GM12865 (cell line): ENCODE measurements at regions not wholly inside any gene's neighbourhood (a gene's known extent, or its start where the extent isn't known, plus 50 kb on each side); places are given as distances from the start of the nearest gene placed in this dataset.
A peak's percentile ranks its signal among the peaks of the same experiment; 100 is the strongest.

Source experiments
- DNase-seq: peaks from one replicate; pipeline ENCODE4 v3.0.0; 2010; ENCODE audit warnings: low read depth
- H3K4me3 ChIP-seq: 2 replicates; pipeline ENCODE4 v1.5.1; 2011; ENCODE audit warnings: mild to moderate bottlenecking, low read depth, low read length, control low read depth
- TF ChIP-seq, protein P1 (sequence below): IDR thresholded peaks from 2 replicates; pipeline ENCODE4 v1.5.1; 2011; ENCODE audit warnings: low read length, control low read depth, low read depth, inconsistent platforms; ENCODE audit not compliant: insufficient read depth; ENCODE audit errors: missing control alignments

DNA sequence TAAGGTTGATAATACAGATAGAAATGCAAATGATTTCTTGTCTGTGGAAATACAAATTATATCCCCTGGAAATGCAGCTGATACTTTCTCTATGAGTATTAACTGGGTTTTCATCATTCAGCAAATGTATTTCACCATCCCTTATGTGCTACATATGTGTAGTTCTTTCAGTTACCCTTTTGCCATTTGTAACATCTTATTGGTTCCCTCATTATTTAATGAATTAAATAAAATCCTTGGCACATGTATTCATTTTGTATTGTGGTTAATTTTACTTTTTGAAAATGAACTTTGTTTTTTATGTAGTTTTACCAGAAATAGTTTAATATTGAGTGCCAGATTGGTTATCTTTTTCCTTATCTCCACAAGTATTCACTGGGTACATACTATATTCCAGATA is 89.9 kb upstream of the DEPDC1 start:
- no peak overlapping the region for H3K4me3 ChIP-seq
- TF ChIP-seq, protein P1, sequence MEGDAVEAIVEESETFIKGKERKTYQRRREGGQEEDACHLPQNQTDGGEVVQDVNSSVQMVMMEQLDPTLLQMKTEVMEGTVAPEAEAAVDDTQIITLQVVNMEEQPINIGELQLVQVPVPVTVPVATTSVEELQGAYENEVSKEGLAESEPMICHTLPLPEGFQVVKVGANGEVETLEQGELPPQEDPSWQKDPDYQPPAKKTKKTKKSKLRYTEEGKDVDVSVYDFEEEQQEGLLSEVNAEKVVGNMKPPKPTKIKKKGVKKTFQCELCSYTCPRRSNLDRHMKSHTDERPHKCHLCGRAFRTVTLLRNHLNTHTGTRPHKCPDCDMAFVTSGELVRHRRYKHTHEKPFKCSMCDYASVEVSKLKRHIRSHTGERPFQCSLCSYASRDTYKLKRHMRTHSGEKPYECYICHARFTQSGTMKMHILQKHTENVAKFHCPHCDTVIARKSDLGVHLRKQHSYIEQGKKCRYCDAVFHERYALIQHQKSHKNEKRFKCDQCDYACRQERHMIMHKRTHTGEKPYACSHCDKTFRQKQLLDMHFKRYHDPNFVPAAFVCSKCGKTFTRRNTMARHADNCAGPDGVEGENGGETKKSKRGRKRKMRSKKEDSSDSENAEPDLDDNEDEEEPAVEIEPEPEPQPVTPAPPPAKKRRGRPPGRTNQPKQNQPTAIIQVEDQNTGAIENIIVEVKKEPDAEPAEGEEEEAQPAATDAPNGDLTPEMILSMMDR, result no peak
- no peak for DNase-seq

DNA sequence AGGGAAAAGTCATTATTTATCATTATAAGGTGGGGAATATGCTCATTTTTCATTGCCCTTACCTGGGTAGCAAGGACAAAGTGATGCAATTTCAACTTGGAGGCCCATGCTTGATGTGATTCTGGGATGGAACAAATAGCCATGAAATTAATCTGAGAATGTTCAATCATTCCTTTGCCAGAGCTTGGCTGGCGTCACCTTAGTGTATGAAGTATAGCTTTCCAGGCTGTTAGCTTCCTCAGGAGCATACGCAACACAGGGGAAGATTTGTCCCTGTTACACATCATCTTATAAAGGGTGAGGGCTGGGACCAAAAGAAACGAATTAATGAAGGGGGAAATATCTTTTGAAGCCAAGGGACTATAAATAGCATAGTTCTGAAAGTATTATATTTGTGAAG is 91.4 kb upstream of the DEPDC1 start:
- TF ChIP-seq, protein P1, result no peak
- no peak for DNase-seq
- H3K4me3 ChIP-seq, result no peak overlapping the region

DNA sequence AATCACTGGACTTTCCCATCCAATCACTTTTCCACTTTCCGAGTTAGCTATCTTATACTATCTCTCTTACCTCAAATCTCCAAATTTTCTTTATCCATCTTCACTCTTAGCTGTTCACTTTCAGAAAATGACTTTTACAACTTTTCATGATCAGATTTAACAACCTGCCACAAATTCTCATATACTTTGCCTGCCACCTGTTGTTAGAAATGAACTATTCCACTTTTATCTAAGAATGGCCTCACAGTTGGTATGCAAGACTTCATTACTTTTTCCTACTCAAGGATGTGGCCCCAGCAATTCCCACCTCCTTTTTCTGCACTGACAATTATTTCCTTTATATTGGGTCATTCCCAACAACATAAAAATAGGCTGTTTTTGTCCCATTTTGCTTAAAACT is 93.6 kb upstream of the DEPDC1 start:
- no peak overlapping the region for H3K4me3 ChIP-seq
- TF ChIP-seq, protein P1, result no peak
- no peak for DNase-seq

DNA sequence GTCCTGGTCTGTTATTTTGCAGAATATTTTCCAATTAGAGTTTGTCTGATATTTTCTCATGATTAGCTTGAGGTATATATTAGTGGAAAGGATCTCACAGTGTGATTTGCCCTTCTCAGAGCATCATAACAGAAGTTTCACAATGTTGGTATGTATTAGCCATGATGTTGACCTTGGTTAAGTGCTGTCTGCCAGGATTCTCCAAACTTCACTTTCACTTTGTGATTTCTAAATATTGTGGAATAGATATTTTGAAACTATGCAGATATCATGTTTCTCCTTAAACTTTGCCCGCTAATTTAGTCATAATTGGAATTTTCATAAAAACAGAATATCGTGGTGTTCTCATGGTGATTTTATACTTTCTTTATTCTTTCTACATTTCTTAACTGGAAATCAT is 98.0 kb upstream of the DEPDC1 start:
- TF ChIP-seq, protein P1, result no peak
- no peak for DNase-seq
- no peak overlapping the region for H3K4me3 ChIP-seq

DNA sequence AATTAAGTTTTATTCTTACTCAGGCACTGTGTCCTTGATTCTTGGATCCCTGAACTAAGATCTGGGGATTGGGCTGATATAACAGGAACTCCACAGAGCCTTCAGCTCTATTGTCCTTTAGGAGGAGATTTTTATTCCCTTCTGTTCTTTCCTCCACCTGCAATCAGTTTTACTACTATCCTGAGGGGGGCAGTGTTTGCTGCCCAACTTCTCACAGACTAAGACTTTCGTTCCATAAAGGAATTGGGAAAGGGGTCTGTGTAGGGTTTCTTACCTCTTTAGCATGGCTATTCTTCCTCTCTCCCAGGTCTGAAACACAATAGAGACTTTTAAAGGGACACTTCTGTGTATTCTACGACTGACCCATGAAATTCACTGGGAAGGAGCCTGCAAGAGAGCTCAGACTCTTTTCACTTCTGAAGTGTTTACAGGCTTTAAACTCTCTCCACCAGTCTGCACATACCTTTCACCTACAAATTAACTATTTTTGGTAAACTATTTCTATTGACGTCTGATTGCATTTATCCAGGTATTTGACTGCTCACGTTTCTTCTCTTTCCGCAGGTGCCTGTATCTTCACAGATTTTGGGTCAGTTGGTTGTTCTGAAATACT is 103.3 kb upstream of the DEPDC1 start:
- DNase-seq, result peak; percentile 7
- TF ChIP-seq, protein P1, result peak; percentile 33
- no peak overlapping the region for H3K4me3 ChIP-seq

DNA sequence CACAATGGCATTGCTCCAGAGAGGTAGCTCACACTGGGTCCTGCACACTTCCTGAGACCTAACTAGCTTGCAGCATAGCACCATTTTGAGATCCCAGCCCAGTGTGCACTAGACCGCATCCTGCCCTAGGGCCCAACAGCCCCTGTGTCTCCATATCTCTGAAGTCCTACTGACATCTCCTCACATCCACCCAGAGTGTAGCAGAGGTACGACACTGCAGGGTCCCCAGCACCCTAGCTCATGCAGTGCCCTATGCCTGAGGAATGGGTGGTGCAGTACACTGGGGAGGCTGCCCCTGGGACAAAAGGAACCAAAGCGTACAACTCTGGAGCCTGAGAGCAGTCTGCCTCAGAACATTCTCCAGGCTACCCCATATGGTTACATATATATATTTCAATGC is 111.4 kb upstream of the DEPDC1 start:
- no peak for DNase-seq
- no peak overlapping the region for H3K4me3 ChIP-seq
- TF ChIP-seq, protein P1, result no peak

DNA sequence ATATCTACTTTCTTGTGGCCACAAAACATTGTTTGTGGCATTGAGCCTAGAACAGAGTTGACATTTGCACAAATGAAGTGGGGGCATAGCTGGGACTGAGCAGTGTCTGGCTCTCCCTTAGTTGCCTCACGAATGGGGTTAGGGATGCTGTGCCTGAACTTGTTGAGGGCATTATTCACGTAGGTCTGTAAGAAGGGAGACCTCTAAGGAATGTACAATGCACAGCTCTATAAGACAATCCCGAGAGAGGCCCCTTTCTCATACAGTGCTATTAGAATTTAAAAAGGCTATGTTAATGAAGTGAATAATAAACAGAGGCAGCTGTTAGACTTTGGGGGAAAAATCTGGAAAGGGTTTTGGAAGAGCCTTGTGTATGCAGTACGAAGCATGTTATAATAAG is 118.4 kb upstream of the DEPDC1 start:
- DNase-seq, result no peak
- TF ChIP-seq, protein P1, result no peak
- H3K4me3 ChIP-seq, result no peak overlapping the region
